Gastrocnemius medialis (tissue), 4 donors: ENCODE measurements at regions not wholly inside any gene's neighbourhood (a gene's known extent, or its start where the extent isn't known, plus 50 kb on each side); places are given as distances from the start of the nearest gene placed in this dataset.

Experiments
- ATAC-seq, 2 donors: fragments of 150-250 bp; one replicate each; pipeline ENCODE4 v1.9.1; 2016
- DNase-seq, 2 donors: peaks; one replicate each; pipeline ENCODE4 v3.0.0-alpha.2; 2019
- H3K27ac ChIP-seq, 4 donors: fragments of 200-600 bp; sonication (generic); 1 replicate in 1 of 4; 2 replicates in 3 of 4; pipeline ENCODE4 v1.5.1; 2016 to 2018; ENCODE audit warnings: mild to moderate bottlenecking in 2 of 4, moderate library complexity in 1 of 4
- H3K27me3 ChIP-seq, 3 donors: fragments of 200-600 bp; sonication (generic) in 2 of 3; 1 replicate in 1 of 3; 2 replicates in 2 of 3; pipeline versions ENCODE4 v1.5.1 to v1.6.0; 2016 to 2019; ENCODE audit warnings: mild to moderate bottlenecking in 1 of 3, moderate library complexity in 1 of 3
- H3K36me3 ChIP-seq, 2 donors: fragments of 200-600 bp; sonication (generic) in 1 of 2; one replicate each; pipeline ENCODE4 v1.5.1; 2017 to 2018
- H3K4me1 ChIP-seq, 2 donors: fragments of 200-600 bp; sonication (generic) in 1 of 2; one replicate each; pipeline ENCODE4 v1.5.1; 2016 to 2017; ENCODE audit warnings: mild to moderate bottlenecking in 2 of 2
- H3K4me3 ChIP-seq, 4 donors: fragments of 200-600 bp; sonication (generic) in 3 of 4; 1 replicate in 1 of 4; 2 replicates in 3 of 4; pipeline ENCODE4 v1.5.1; 2016 to 2019; ENCODE audit warnings: mild to moderate bottlenecking in 2 of 4
- H3K9me3 ChIP-seq, 3 donors: fragments of 200-600 bp; sonication (generic) in 2 of 3; 1 replicate in 1 of 3; 2 replicates in 2 of 3; pipeline ENCODE4 v1.5.1; 2016 to 2019
- CTCF ChIP-seq, 5 experiments: fragments of 450-650 bp in 3 of 5; fragments of 200-600 bp in 2 of 5; sonication (generic) in 2 of 5; IDR thresholded peaks in 4 of 5; conservative IDR thresholded peaks in 1 of 5; 1 replicate in 4 of 5; 2 replicates in 1 of 5; pipeline ENCODE4 v1.5.1; 2016 to 2019; ENCODE audit warnings: antibody characterized with exemption in 5 of 5, mild to moderate bottlenecking in 3 of 5, moderate library complexity in 3 of 5
- POLR2A ChIP-seq, 2 donors: fragments of 450-650 bp; IDR thresholded peaks; one replicate each; pipeline ENCODE4 v1.6.1; 2017; ENCODE audit warnings: antibody characterized with exemption in 2 of 2, mild to moderate bottlenecking in 2 of 2, moderate library complexity in 2 of 2
- in situ Hi-C, 4 donors: fragments of 200-750 bp; cut with MboI; loops; one replicate each; pipeline versions ENCODE4 v1.15.0 to v1.8.0; 2017; ENCODE audit warnings: low sequenced_read_pairs in 4 of 4
- intact Hi-C: fragments of 100-400 bp; cut with DNase I; formaldehyde crosslinking; loops from one replicate; pipeline ENCODE4 v1.15.1; 2023; ENCODE audit warnings: low total_unique reads

GRCh38 chr1:56132520-56132919 is 446.8 kb downstream of the PLPP3 start:
- intact Hi-C loops (no loop called here), in situ Hi-C loops (no loop called here)
- Histone ChIP-seq H3K36me3 (no peaks in the 10 kb centered on the region), H3K27ac (no peak overlapping the region), H3K4me3 (no peak overlapping the region), H3K9me3 (no peaks in the 10 kb centered on the region), H3K27me3 (no peaks in the 10 kb centered on the region), H3K4me1 (no peaks in the 10 kb centered on the region)
- DNase-seq (no peak), ATAC-seq (no peak)
- no peak for TF ChIP-seq POLR2A (IDR thresholded peaks at IDR 0.05)
- TF ChIP-seq CTCF (IDR thresholded peaks at IDR 0.05 in 4 of 5, conservative IDR thresholded peaks at IDR 0.05 in 1 of 5) = no peak

- H3K27ac ChIP-seq = no peak overlapping the region
- ATAC-seq (no peak), DNase-seq (no peak)
- H3K36me3 ChIP-seq = no peaks in the 10 kb centered on the region
- H3K27me3 ChIP-seq = no peaks in the 10 kb centered on the region
- in situ Hi-C loops = no loop called here
- TF ChIP-seq POLR2A (IDR thresholded peaks at IDR 0.05) = no peak
- H3K9me3 ChIP-seq = no peaks in the 10 kb centered on the region
- intact Hi-C loops = no loop called here
- H3K4me1 ChIP-seq = no peaks in the 10 kb centered on the region
- H3K4me3 ChIP-seq = no peak overlapping the region
Measured at GRCh38 chr1:56129837-56130236, 449.5 kb downstream of the PLPP3 start.

GRCh38 chr1:56125316-56125715 is 454.0 kb downstream of the PLPP3 start:
- H3K27me3 ChIP-seq = no peaks in the 10 kb centered on the region
- intact Hi-C loops (no loop called here), in situ Hi-C loops (no loop called here)
- no peaks in the 10 kb centered on the region for H3K9me3 ChIP-seq
- H3K4me1 ChIP-seq = no peaks in the 10 kb centered on the region
- TF ChIP-seq CTCF (IDR thresholded peaks at IDR 0.05 in 4 of 5, conservative IDR thresholded peaks at IDR 0.05 in 1 of 5) (no peak), POLR2A (IDR thresholded peaks at IDR 0.05) (no peak)
- H3K4me3 ChIP-seq = no peak overlapping the region
- H3K36me3 ChIP-seq = no peaks in the 10 kb centered on the region
- H3K27ac ChIP-seq = no peak overlapping the region
- ATAC-seq = no peak
- DNase-seq = no peak

GRCh38 chr1:56123826-56124225 is 455.5 kb downstream of the PLPP3 start:
- Histone ChIP-seq H3K4me1 (no peaks in the 10 kb centered on the region), H3K27me3 (no peaks in the 10 kb centered on the region), H3K36me3 (no peaks in the 10 kb centered on the region), H3K27ac (no peak overlapping the region), H3K4me3 (no peak overlapping the region), H3K9me3 (no peaks in the 10 kb centered on the region)
- intact Hi-C loops = no loop called here
- in situ Hi-C loops = no loop called here
- no peak for DNase-seq
- no peak for ATAC-seq
- TF ChIP-seq CTCF (IDR thresholded peaks at IDR 0.05 in 4 of 5, conservative IDR thresholded peaks at IDR 0.05 in 1 of 5) (no peak), POLR2A (IDR thresholded peaks at IDR 0.05) (no peak)

- TF ChIP-seq CTCF (IDR thresholded peaks at IDR 0.05 in 4 of 5, conservative IDR thresholded peaks at IDR 0.05 in 1 of 5) (no peak), POLR2A (IDR thresholded peaks at IDR 0.05) (no peak)
- ATAC-seq = no peak
- no peak overlapping the region for H3K27ac ChIP-seq
- no peaks in the 10 kb centered on the region for H3K36me3 ChIP-seq
- H3K27me3 ChIP-seq = no peaks in the 10 kb centered on the region
- H3K4me1 ChIP-seq = no peaks in the 10 kb centered on the region
- intact Hi-C loops = no loop called here
- DNase-seq = no peak
- no peaks in the 10 kb centered on the region for H3K9me3 ChIP-seq
- in situ Hi-C loops = no loop called here
- no peak overlapping the region for H3K4me3 ChIP-seq
Measured at GRCh38 chr1:56123421-56123820, 455.9 kb downstream of the PLPP3 start.
